BE2C (cell line): ENCODE measurements at regions not wholly inside any gene's neighbourhood (a gene's known extent, or its start where the extent isn't known, plus 50 kb on each side); places are given as distances from the start of the nearest gene placed in this dataset.

Experiments
- DNase-seq: peaks from one replicate; pipeline ENCODE4 v3.0.0-alpha.2; 2020
- H3K27me3 ChIP-seq: fragments of 250-450 bp; sonication (Bioruptor Pico); 2 replicates; pipeline ENCODE4 v1.5.1; 2020; ENCODE audit warnings: mild to moderate bottlenecking
- H3K36me3 ChIP-seq: fragments of 250-450 bp; sonication (Bioruptor Pico); 2 replicates; pipeline ENCODE4 v1.5.1; 2020; ENCODE audit warnings: mild to moderate bottlenecking
- H3K4me1 ChIP-seq: fragments of 250-450 bp; sonication (Bioruptor Pico); 2 replicates; pipeline ENCODE4 v1.5.1; 2020
- H3K4me3 ChIP-seq: 2 replicates; pipeline ENCODE4 v1.5.1; 2011; ENCODE audit warnings: low read depth, low read length
- H3K9me3 ChIP-seq: fragments of 250-450 bp; sonication (Bioruptor Pico); 2 replicates; pipeline ENCODE4 v1.5.1; 2020
- TF ChIP-seq, protein P1 (sequence below): IDR thresholded peaks from 2 replicates; pipeline ENCODE4 v1.5.1; 2012; ENCODE audit warnings: mild to moderate bottlenecking, low read depth, low read length

GRCh38 chr2:122515731-122516290 is 760.4 kb downstream of the TSN start:
- Histone ChIP-seq H3K27me3 (no peaks in the 10 kb centered on the region), H3K9me3 (no peaks in the 10 kb centered on the region), H3K4me3 (no peak overlapping the region), H3K4me1 (no peaks in the 10 kb centered on the region), H3K36me3 (no peaks in the 10 kb centered on the region)
- DNase-seq: no peak
- TF ChIP-seq, protein P1, sequence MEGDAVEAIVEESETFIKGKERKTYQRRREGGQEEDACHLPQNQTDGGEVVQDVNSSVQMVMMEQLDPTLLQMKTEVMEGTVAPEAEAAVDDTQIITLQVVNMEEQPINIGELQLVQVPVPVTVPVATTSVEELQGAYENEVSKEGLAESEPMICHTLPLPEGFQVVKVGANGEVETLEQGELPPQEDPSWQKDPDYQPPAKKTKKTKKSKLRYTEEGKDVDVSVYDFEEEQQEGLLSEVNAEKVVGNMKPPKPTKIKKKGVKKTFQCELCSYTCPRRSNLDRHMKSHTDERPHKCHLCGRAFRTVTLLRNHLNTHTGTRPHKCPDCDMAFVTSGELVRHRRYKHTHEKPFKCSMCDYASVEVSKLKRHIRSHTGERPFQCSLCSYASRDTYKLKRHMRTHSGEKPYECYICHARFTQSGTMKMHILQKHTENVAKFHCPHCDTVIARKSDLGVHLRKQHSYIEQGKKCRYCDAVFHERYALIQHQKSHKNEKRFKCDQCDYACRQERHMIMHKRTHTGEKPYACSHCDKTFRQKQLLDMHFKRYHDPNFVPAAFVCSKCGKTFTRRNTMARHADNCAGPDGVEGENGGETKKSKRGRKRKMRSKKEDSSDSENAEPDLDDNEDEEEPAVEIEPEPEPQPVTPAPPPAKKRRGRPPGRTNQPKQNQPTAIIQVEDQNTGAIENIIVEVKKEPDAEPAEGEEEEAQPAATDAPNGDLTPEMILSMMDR: no peak

GRCh38 chr2:122516775-122517174 is 761.3 kb downstream of the TSN start:
- TF ChIP-seq, protein P1: no peak
- H3K4me1 ChIP-seq: no peaks in the 10 kb centered on the region
- no peak for DNase-seq

GRCh38 chr2:122519366-122519765 is 763.9 kb downstream of the TSN start:
- no peaks in the 10 kb centered on the region for H3K9me3 ChIP-seq
- no peaks in the 10 kb centered on the region for H3K27me3 ChIP-seq
- no peak overlapping the region for H3K4me3 ChIP-seq
- no peaks in the 10 kb centered on the region for H3K36me3 ChIP-seq
- DNase-seq: no peak
- H3K4me1 ChIP-seq: no peaks in the 10 kb centered on the region
- TF ChIP-seq, protein P1: peak; percentile 40

More at GRCh38 chr2:122516775-122517174, 761.3 kb downstream of the TSN start:
- Histone ChIP-seq H3K4me3 (no peak overlapping the region), H3K36me3 (no peaks in the 10 kb centered on the region), H3K9me3 (no peaks in the 10 kb centered on the region), H3K27me3 (no peaks in the 10 kb centered on the region)

DNA sequence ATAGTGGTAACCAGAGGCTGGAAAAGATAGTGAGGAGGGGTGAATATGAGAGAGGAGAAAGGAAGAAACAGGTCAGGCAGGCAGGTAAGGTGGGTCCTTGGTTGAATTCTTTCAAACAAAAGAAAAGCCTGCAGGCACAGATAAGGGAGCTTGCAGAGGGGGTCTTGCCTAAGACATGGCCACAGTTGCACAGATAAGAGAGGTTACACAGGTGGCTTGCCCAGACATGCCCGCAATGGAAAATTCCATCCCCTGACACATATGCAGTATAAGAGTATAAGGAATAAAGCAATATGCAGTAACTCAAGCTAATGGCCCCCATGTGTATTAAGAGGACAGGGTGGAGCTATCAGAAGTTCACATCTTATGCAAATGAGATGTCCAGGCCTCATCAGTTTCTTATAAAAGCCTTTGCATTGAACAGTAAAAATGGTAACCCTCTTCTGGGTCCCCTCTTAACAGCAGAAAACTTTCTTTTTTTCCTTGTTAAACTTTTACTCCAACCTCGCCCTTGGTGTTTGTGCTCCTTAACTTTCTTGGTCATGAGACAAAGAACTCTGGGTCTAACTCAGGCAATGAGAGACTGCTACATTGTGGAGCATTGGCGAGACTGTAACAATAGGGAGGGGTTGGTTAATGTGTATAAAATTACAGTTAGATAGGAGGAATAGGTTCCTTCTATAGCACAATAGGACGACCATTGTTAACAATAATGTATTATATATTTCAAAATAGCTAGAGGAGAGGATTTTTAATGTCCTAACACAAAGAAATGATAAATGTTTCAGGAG is 764.6 kb downstream of the TSN start:
- TF ChIP-seq, protein P1: no peak
- H3K27me3 ChIP-seq: no peaks in the 10 kb centered on the region
- DNase-seq: no peak
- no peak overlapping the region for H3K4me3 ChIP-seq
- no peaks in the 10 kb centered on the region for H3K36me3 ChIP-seq
- no peaks in the 10 kb centered on the region for H3K4me1 ChIP-seq
- H3K9me3 ChIP-seq: no peaks in the 10 kb centered on the region

- Histone ChIP-seq H3K36me3 (no peaks in the 10 kb centered on the region), H3K4me3 (no peak overlapping the region), H3K9me3 (no peaks in the 10 kb centered on the region), H3K4me1 (no peaks in the 10 kb centered on the region), H3K27me3 (no peaks in the 10 kb centered on the region)
- DNase-seq: peak; percentile 7
- TF ChIP-seq, protein P1: no peak
Measured at GRCh38 chr2:122523143-122523542, 767.7 kb downstream of the TSN start.

DNA sequence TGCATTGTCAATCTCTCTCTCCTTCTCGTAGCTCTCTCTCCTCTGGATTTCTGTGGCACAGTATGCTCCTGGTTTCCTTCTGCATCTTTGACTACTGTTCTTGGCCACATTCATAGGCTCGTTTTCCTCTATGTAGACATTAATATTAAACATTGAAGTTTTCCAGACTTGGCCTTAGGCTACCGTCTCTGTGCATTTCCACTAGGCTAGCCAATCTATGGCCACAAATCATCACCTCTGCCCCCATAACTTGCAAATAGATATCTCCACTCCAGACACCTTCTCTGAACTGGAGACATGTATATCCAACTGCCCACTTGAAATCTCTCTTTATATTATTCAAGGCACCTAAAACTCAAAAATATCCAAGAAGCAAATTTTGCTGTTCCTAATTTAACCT is 768.5 kb downstream of the TSN start:
- TF ChIP-seq, protein P1: no peak

More for the DNA sequence above, 768.5 kb downstream of the TSN start:
- Histone ChIP-seq H3K36me3 (no peaks in the 10 kb centered on the region), H3K4me3 (no peak overlapping the region), H3K4me1 (no peaks in the 10 kb centered on the region), H3K27me3 (no peaks in the 10 kb centered on the region), H3K9me3 (no peaks in the 10 kb centered on the region)
- DNase-seq: no peak
